ENCODE measurements at regions not wholly inside any gene's neighbourhood (a gene's known extent, or its start where the extent isn't known, plus 50 kb on each side); places are given as distances from the start of the nearest gene placed in this dataset.

- no peak for DNase-seq (ENCODE audit: low read depth in 4 of 4, low spot score in 3 of 4)
Measured at GRCh38 chr18:41842886-41843285, 112.1 kb upstream of the PIK3C3 start.

GRCh38 chr18:41829647-41830516 lies 125.2 kb upstream of the PIK3C3 start:
- DNase-seq (ENCODE audit: low read depth in 4 of 4, low spot score in 3 of 4): no peak

- DNase-seq (ENCODE audit: low read depth in 4 of 4, low spot score in 3 of 4): no peak
Measured at GRCh38 chr18:41828137-41828536, 126.9 kb upstream of the PIK3C3 start.

GRCh38 chr18:41820784-41821183 lies 134.2 kb upstream of the PIK3C3 start:
- DNase-seq (ENCODE audit: low read depth in 4 of 4, low spot score in 3 of 4): no peak

GRCh38 chr18:41818381-41819355 lies 136.4 kb upstream of the PIK3C3 start:
- DNase-seq (ENCODE audit: low read depth in 4 of 4, low spot score in 3 of 4): no peak

- no peak for DNase-seq (ENCODE audit: low read depth in 4 of 4, low spot score in 3 of 4)
Measured at GRCh38 chr18:41814651-41815050, 140.4 kb upstream of the PIK3C3 start.

GRCh38 chr18:41809652-41810051 lies 145.4 kb upstream of the PIK3C3 start:
- no peak for DNase-seq (ENCODE audit: low read depth in 4 of 4, low spot score in 3 of 4)

GRCh38 chr18:41805341-41805740 lies 149.7 kb upstream of the PIK3C3 start:
- no peak for DNase-seq (ENCODE audit: low read depth in 4 of 4, low spot score in 3 of 4)

GRCh38 chr18:41798879-41799278 lies 156.2 kb upstream of the PIK3C3 start:
- no peak for DNase-seq (ENCODE audit: low read depth in 4 of 4, low spot score in 3 of 4)

GRCh38 chr18:41790687-41791086 lies 164.3 kb upstream of the PIK3C3 start:
- no peak for DNase-seq (ENCODE audit: low read depth in 4 of 4, low spot score in 3 of 4)

GRCh38 chr18:41789001-41789400 lies 166.0 kb upstream of the PIK3C3 start:
- no peak for DNase-seq (ENCODE audit: low read depth in 4 of 4, low spot score in 3 of 4)

GRCh38 chr18:41783879-41784278 lies 171.2 kb upstream of the PIK3C3 start:
- DNase-seq (ENCODE audit: low read depth in 4 of 4, low spot score in 3 of 4): no peak

- no peak for DNase-seq (ENCODE audit: low read depth in 4 of 4, low spot score in 3 of 4)
Measured at GRCh38 chr18:41783065-41783818, 171.8 kb upstream of the PIK3C3 start.

- DNase-seq (ENCODE audit: low read depth in 4 of 4, low spot score in 3 of 4): peak in 1 of 4 donors; percentile 12
Measured at GRCh38 chr18:41771973-41772372, 183.1 kb upstream of the PIK3C3 start.

- DNase-seq (ENCODE audit: low read depth in 4 of 4, low spot score in 3 of 4): no peak
Measured at GRCh38 chr18:41769265-41769664, 185.8 kb upstream of the PIK3C3 start.

GRCh38 chr18:41768467-41768866 lies 186.6 kb upstream of the PIK3C3 start:
- no peak for DNase-seq (ENCODE audit: low read depth in 4 of 4, low spot score in 3 of 4)

- no peak for DNase-seq (ENCODE audit: low read depth in 4 of 4, low spot score in 3 of 4)
Measured at GRCh38 chr18:41767960-41768359, 187.1 kb upstream of the PIK3C3 start.

GRCh38 chr18:41765460-41765859 lies 189.6 kb upstream of the PIK3C3 start:
- DNase-seq (ENCODE audit: low read depth in 4 of 4, low spot score in 3 of 4): no peak

- no peak for DNase-seq (ENCODE audit: low read depth in 4 of 4, low spot score in 3 of 4)
Measured at GRCh38 chr18:41763361-41763760, 191.7 kb upstream of the PIK3C3 start.

- DNase-seq (ENCODE audit: low read depth in 4 of 4, low spot score in 3 of 4): no peak
Measured at GRCh38 chr18:41761333-41762018, 193.6 kb upstream of the PIK3C3 start.

Measured in right renal pelvis (tissue), 4 donors.